H9 (cell line): ENCODE measurements at regions not wholly inside any gene's neighbourhood (a gene's known extent, or its start where the extent isn't known, plus 50 kb on each side); places are given as distances from the start of the nearest gene placed in this dataset.

ENCODE experiments used
- DNase-seq: peaks from one replicate; pipeline ENCODE4 v3.0.0-alpha.2; 2017
- H2AFZ ChIP-seq: one replicate; pipeline ENCODE4 v1.6.1; 2013; ENCODE audit warnings: mild to moderate bottlenecking, low read length, control low read depth, moderate library complexity
- H2AK5ac ChIP-seq: 2 replicates; pipeline ENCODE4 v1.6.1; 2013; ENCODE audit warnings: low read length, control low read depth, mixed read lengths; ENCODE audit not compliant: insufficient read length
- H2BK120ac ChIP-seq: one replicate; pipeline ENCODE4 v1.6.1; 2013; ENCODE audit warnings: low read depth, mild to moderate bottlenecking, low read length, control low read depth, inconsistent platforms; ENCODE audit not compliant: poor library complexity, severe bottlenecking
- H2BK12ac ChIP-seq: 2 replicates; pipeline ENCODE4 v1.6.1; 2013; ENCODE audit warnings: low read length, control low read depth, mixed read lengths, low read depth; ENCODE audit not compliant: insufficient read length
- H2BK15ac ChIP-seq: 2 replicates; pipeline ENCODE4 v1.6.1; 2013; ENCODE audit warnings: low read depth, low read length, control low read depth
- H2BK20ac ChIP-seq: one replicate; pipeline ENCODE4 v1.6.1; 2013; ENCODE audit warnings: low read depth, mild to moderate bottlenecking, low read length, control low read depth, inconsistent platforms; ENCODE audit not compliant: poor library complexity, severe bottlenecking
- H2BK5ac ChIP-seq: 2 replicates; pipeline ENCODE4 v1.6.1; 2013; ENCODE audit warnings: low read length, control low read depth, mixed read lengths; ENCODE audit not compliant: insufficient read length
- H3K14ac ChIP-seq: 2 replicates; pipeline ENCODE4 v1.6.1; 2013; ENCODE audit warnings: low read length, control low read depth; ENCODE audit not compliant: insufficient read depth
- H3K18ac ChIP-seq: 2 replicates; pipeline ENCODE4 v1.6.1; 2013; ENCODE audit warnings: low read depth, mild to moderate bottlenecking, mixed read lengths, low read length, control low read depth; ENCODE audit not compliant: insufficient read length
- H3K23ac ChIP-seq: 2 replicates; pipeline ENCODE4 v1.6.1; 2013; ENCODE audit warnings: low read length, control low read depth, mixed read lengths, low read depth; ENCODE audit not compliant: insufficient read length
- H3K23me2 ChIP-seq: 2 replicates; pipeline ENCODE4 v1.6.1; 2013; ENCODE audit warnings: low read depth, mild to moderate bottlenecking, mixed read lengths, low read length, control low read depth; ENCODE audit not compliant: insufficient read length, poor library complexity, severe bottlenecking
- H3K27ac ChIP-seq: 2 replicates; pipeline ENCODE4 v1.5.1; 2013; ENCODE audit warnings: low read length, control low read depth, mixed read lengths, low read depth; ENCODE audit not compliant: insufficient read length
- H3K27me3 ChIP-seq: 2 replicates; pipeline ENCODE4 v1.6.1; 2013; ENCODE audit warnings: low read length, control low read depth, inconsistent platforms; ENCODE audit not compliant: insufficient read depth
- H3K4ac ChIP-seq: 2 replicates; pipeline ENCODE4 v1.6.1; 2013; ENCODE audit warnings: low read depth, mild to moderate bottlenecking, control low read depth, inconsistent platforms, low read length, moderate library complexity
- H3K4me1 ChIP-seq: 2 replicates; pipeline ENCODE4 v1.6.1; 2013; ENCODE audit warnings: low read length, control low read depth, inconsistent platforms; ENCODE audit not compliant: insufficient read depth
- H3K4me2 ChIP-seq: 2 replicates; pipeline ENCODE4 v1.6.1; 2013; ENCODE audit warnings: low read length, control low read depth, mixed read lengths; ENCODE audit not compliant: insufficient read length, insufficient read depth
- H3K56ac ChIP-seq: 2 replicates; pipeline ENCODE4 v1.6.1; 2013; ENCODE audit warnings: low read depth, mild to moderate bottlenecking, mixed read lengths, low read length, control low read depth; ENCODE audit not compliant: insufficient read length
- H3K79me1 ChIP-seq: 2 replicates; pipeline ENCODE4 v1.6.1; 2013; ENCODE audit warnings: low read depth, mild to moderate bottlenecking, moderate library complexity, low read length, control low read depth, inconsistent platforms; ENCODE audit not compliant: insufficient read depth, poor library complexity, severe bottlenecking
- H3K79me2 ChIP-seq: 2 replicates; pipeline ENCODE4 v1.6.1; 2013; ENCODE audit warnings: low read length, control low read depth, inconsistent platforms; ENCODE audit not compliant: insufficient read depth
- H3K9ac ChIP-seq: 2 replicates; pipeline ENCODE4 v1.6.1; 2013; ENCODE audit warnings: low read length, control low read depth, mixed read lengths; ENCODE audit not compliant: insufficient read length; ENCODE audit errors: extremely low read depth
- H3K9me3 ChIP-seq: one replicate; pipeline ENCODE4 v1.6.1; 2013; ENCODE audit warnings: low read depth, low read length, inconsistent platforms; ENCODE audit not compliant: control insufficient read depth
- H3T11ph ChIP-seq: one replicate; pipeline ENCODE4 v1.6.1; 2013; ENCODE audit warnings: mild to moderate bottlenecking, low read length, control low read depth, inconsistent platforms
- H4K20me1 ChIP-seq: one replicate; pipeline ENCODE4 v1.6.1; 2013; ENCODE audit not compliant: control insufficient read depth, insufficient read length, insufficient read depth
- H4K5ac ChIP-seq: 2 replicates; pipeline ENCODE4 v1.6.1; 2013; ENCODE audit warnings: low read depth, mild to moderate bottlenecking, mixed read lengths, low read length, control low read depth; ENCODE audit not compliant: insufficient read length
- H4K8ac ChIP-seq: replicated peaks from 2 replicates; pipeline ENCODE4 v1.6.1; 2013; ENCODE audit warnings: low read length, control low read depth, mixed read lengths, low read depth; ENCODE audit not compliant: insufficient read length
- H4K91ac ChIP-seq: 2 replicates; pipeline ENCODE4 v1.6.1; 2013; ENCODE audit warnings: low read depth, mild to moderate bottlenecking, moderate library complexity, mixed read lengths, low read length, control low read depth; ENCODE audit not compliant: insufficient read length
- H3K27ac Mint-ChIP-seq, 3 experiments: 2 replicates in 2 of 3; 3 replicates in 1 of 3; pipeline ENCODE4 v1.8.0; 2020 to 2021; ENCODE audit warnings: mixed read lengths in 3 of 3, mild to moderate bottlenecking in 1 of 3, moderate library complexity in 1 of 3
- H3K27me3 Mint-ChIP-seq: 2 replicates; pipeline ENCODE4 v1.8.0; 2021; ENCODE audit warnings: low read depth, mild to moderate bottlenecking, moderate library complexity, mixed read lengths
- H3K36me3 Mint-ChIP-seq, 3 experiments: 2 replicates in 2 of 3; 3 replicates in 1 of 3; pipeline ENCODE4 v1.8.0; 2020 to 2021; ENCODE audit warnings: low read depth in 3 of 3, mixed read lengths in 3 of 3; ENCODE audit not compliant: insufficient read depth in 1 of 3
- H3K4me1 Mint-ChIP-seq, 2 experiments: 2 replicates each; pipeline ENCODE4 v1.8.0; 2020; ENCODE audit warnings: mixed read lengths in 2 of 2
- H3K4me3 Mint-ChIP-seq, 2 experiments: 2 replicates in 1 of 2; 3 replicates in 1 of 2; pipeline ENCODE4 v1.8.0; 2020 to 2021; ENCODE audit warnings: mild to moderate bottlenecking in 2 of 2, mixed read lengths in 2 of 2, moderate library complexity in 1 of 2
- H3K9me3 Mint-ChIP-seq, 2 experiments: 2 replicates in 1 of 2; 3 replicates in 1 of 2; pipeline ENCODE4 v1.8.0; 2020; ENCODE audit warnings: mild to moderate bottlenecking in 2 of 2, mixed read lengths in 2 of 2, moderate library complexity in 1 of 2
- CTCF ChIP-seq: fragments of 200-600 bp; sonication (generic); conservative IDR thresholded peaks from 3 replicates; pipeline ENCODE4 v1.8.0; 2021; ENCODE audit warnings: antibody characterized with exemption, mild to moderate bottlenecking
- WGBS: extraction: QIAGEN DNeasy Blood & Tissue Kit; methylation state at CpG from one replicate; pipeline ENCODE4 v1.1.7; 2013; ENCODE audit warnings: missing lambda C conversion rate, low lambda C conversion rate, mixed read lengths; ENCODE audit not compliant: insufficient read length; ENCODE audit errors: extremely low coverage; 5-methylcytosine and 5-hydroxymethylcytosine counted together

GRCh38 chr12:18971932-18972331 lies 157.6 kb upstream of the PLEKHA5 start:
- Histone ChIP-seq H4K5ac (no peak overlapping the region), H3K27me3 (no peaks in the 10 kb centered on the region), H3K27ac (peak overlapping the region; percentile 20), H4K8ac (no peak overlapping the region), H3K18ac (no peak overlapping the region), H2BK120ac (no peak overlapping the region), H2BK5ac (no peak overlapping the region), H3K4me1 (peaks cover 10% of the 10 kb centered on the region), H3K9ac (no peak overlapping the region), H3T11ph (no peak overlapping the region), H4K20me1 (no peaks in the 10 kb centered on the region), H3K14ac (no peak overlapping the region), H4K91ac (no peak overlapping the region), H2AFZ (no peak overlapping the region), H3K79me1 (no peaks in the 10 kb centered on the region), H3K4ac (no peak overlapping the region), H3K79me2 (no peaks in the 10 kb centered on the region), H3K9me3 (no peaks in the 10 kb centered on the region), H3K23me2 (no peaks in the 10 kb centered on the region), H3K4me2 (no peak overlapping the region), H2BK15ac (no peak overlapping the region), H2BK20ac (no peak overlapping the region), H2AK5ac (no peak overlapping the region), H3K23ac (no peak overlapping the region), H2BK12ac (no peak overlapping the region), H3K56ac (no peak overlapping the region)
- Mint-ChIP-seq H3K27ac (peak overlapping the region; percentile 86 to 96 (median 91); a peak in 5 of 7 replicates), H3K4me3 (no peak overlapping the region), H3K9me3 (peaks cover 4 to 9% of the 10 kb centered on the region in 2 experiments; a peak in 4 of 5 replicates), H3K27me3 (no peaks in the 10 kb centered on the region), H3K4me1 (peaks cover 30 to 38% of the 10 kb centered on the region in 2 experiments), H3K36me3 (peaks cover 6 to 17% (median 7%) of the 10 kb centered on the region in 3 experiments; a peak in 6 of 7 replicates)
- no peak for TF ChIP-seq CTCF
- no peak for DNase-seq
- WGBS, result no CpG with 5 or more reads among the region's 3 CpGs
